ENCODE measurements at regions not wholly inside any gene's neighbourhood (a gene's known extent, or its start where the extent isn't known, plus 50 kb on each side); places are given as distances from the start of the nearest gene placed in this dataset.
"Not testable (repeated sequence)": the region's sequence is repeated elsewhere in the genome, so short reads cannot be mapped to it uniquely, and the experiment has no call there.

GRCh38 chr3:160047876-160048275 lies 59.2 kb downstream of the IL12A start:
- DNase-seq (ENCODE audit: low read depth): no peak
- H3K4me3 ChIP-seq (ENCODE audit: low read length): no peak overlapping the region
- TF ChIP-seq CTCF (IDR thresholded peaks at IDR 0.05; ENCODE audit: insufficient read depth, low read depth, low read length, missing control alignments): no peak

GRCh38 chr3:160049038-160049437 lies 60.4 kb downstream of the IL12A start:
- no peak for TF ChIP-seq CTCF (IDR thresholded peaks at IDR 0.05; ENCODE audit: insufficient read depth, low read depth, low read length, missing control alignments)
- DNase-seq (ENCODE audit: low read depth): no peak
- no peak overlapping the region for H3K4me3 ChIP-seq (ENCODE audit: low read length)

GRCh38 chr3:160049565-160049964 lies 60.9 kb downstream of the IL12A start:
- H3K4me3 ChIP-seq (ENCODE audit: low read length): no peak overlapping the region
- DNase-seq (ENCODE audit: low read depth): no peak
- TF ChIP-seq CTCF (IDR thresholded peaks at IDR 0.05; ENCODE audit: insufficient read depth, low read depth, low read length, missing control alignments): no peak

GRCh38 chr3:160049988-160050387 lies 61.4 kb downstream of the IL12A start:
- no peak for DNase-seq (ENCODE audit: low read depth)
- H3K4me3 ChIP-seq (ENCODE audit: low read length): no peak overlapping the region
- TF ChIP-seq CTCF (IDR thresholded peaks at IDR 0.05; ENCODE audit: insufficient read depth, low read depth, low read length, missing control alignments): no peak

- TF ChIP-seq CTCF (IDR thresholded peaks at IDR 0.05; ENCODE audit: insufficient read depth, low read depth, low read length, missing control alignments): no peak
- DNase-seq (ENCODE audit: low read depth): no peak
- no peak overlapping the region for H3K4me3 ChIP-seq (ENCODE audit: low read length)
These were observed 63.9 kb downstream of the IL12A start for GRCh38 chr3:160052385-160053047.

- no peak for TF ChIP-seq CTCF (IDR thresholded peaks at IDR 0.05; ENCODE audit: insufficient read depth, low read depth, low read length, missing control alignments)
- no peak overlapping the region for H3K4me3 ChIP-seq (ENCODE audit: low read length)
- no peak for DNase-seq (ENCODE audit: low read depth)
These were observed 64.4 kb downstream of the IL12A start for GRCh38 chr3:160053048-160053391.

- DNase-seq (ENCODE audit: low read depth); H3K4me3 ChIP-seq (ENCODE audit: low read length): not testable (repeated sequence)
These were observed 66.2 kb downstream of the IL12A start for GRCh38 chr3:160054862-160055261.
